Hindlimb muscle (tissue), 1 donor: ENCODE measurements at regions not wholly inside any gene's neighbourhood (a gene's known extent, or its start where the extent isn't known, plus 50 kb on each side); places are given as distances from the start of the nearest gene placed in this dataset.
"Not testable (repeated sequence)": the region's sequence is repeated elsewhere in the genome, so short reads cannot be mapped to it uniquely, and the experiment has no call there.

Source experiments
- DNase-seq: peaks from one replicate; pipeline ENCODE4 v3.0.0-alpha.2; 2013

DNA sequence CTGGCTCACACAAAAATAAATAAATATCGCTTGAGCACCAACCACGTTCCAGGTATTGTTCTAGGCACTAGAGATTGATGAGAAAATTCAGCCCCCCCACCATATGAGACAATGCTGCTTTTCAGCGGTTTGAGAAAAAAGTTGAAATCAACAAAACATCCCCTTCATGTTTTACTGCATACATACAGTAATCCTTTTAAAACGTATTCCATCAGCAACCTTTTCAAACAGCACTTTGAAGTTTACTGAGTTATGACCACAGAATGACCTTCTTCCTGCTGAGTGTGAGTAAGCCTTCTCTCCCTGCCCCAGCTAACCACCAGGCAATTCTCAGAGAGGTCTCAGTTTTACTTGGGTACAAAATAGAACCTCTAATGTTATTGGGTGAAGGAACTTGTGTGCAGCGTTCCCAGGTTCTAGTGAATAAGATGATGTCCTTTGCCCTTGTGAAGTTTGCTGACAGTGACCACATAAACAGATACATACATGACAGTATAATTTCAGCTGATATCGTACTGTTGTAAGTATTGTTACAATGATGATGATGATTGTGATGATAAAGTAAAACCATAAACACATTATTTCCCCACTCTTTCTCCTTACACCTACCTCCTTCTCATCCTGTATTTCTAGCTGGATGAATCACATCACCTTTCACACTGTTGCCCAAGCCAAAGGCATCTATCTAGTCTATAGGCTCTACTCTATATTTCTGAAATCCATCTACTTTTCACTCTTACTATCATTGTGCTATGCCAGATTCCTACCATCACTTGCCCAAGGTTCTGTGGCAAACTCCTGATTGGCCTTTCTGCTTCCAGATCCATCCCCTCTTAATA lies 124.4 kb upstream of the KRR1 start:
- DNase-seq: no peak

DNA sequence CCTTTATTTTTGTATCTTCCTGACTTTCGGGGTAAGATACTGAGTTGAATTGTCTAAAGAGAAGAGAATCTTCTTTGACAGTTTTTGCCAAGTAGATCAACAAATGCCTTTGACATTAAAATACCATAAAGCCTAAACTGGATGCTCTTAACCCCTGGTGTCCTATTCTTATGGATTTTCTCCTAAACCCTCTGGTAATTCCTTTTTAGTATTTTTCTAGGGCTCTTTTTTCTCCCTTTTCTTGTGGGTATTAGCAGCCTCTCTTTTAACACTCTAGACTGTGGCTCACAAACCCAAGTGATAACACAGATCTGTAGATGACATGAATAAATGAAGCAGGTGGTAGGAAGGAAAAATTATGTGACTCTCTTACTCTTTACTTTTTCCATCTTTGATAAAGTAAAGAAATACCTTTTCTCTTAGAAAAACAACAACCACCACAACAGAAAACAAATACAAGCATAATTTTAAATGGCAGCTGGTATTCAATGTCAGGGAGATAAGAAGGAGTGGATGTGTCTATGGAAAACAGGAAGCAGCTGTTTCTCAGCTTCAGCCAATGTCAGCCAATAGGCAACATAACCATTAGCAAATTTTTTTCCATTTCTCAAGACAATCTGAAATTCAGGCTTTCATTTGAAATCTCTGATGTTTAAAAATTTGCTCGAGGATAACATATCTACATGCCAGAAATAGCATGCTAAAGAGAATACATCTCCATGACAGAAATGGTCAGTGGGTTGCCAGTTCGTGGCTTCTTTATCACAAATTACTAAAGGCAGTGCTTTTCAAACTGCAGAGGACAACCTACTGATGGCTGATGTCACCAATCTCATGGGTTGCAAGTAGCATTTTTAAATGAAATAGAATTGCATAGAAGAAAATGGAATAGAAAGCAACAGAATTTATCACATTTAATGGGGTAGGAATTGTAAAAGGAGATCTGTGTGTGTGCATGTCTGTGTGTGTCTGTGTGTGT lies 123.1 kb upstream of the KRR1 start:
- DNase-seq: no peak

DNA sequence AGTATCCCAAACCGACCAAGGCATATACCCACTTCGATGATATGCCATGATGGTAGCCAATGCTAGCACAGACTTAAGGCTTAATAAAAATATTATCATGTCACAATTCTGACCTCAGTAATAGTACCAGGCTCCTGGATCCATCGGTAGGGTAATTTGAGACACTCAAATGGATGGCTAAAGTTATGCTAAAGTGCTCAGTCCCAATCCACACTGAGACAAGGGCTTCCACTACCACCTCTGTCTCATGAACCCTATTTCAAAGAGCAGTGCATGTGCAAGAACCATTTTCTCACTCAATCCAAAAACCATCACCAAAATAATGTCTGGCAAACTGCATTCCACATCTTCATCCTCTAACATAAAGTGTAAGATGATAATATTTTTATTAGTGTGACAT lies 122.4 kb upstream of the KRR1 start:
- DNase-seq: no peak

DNA sequence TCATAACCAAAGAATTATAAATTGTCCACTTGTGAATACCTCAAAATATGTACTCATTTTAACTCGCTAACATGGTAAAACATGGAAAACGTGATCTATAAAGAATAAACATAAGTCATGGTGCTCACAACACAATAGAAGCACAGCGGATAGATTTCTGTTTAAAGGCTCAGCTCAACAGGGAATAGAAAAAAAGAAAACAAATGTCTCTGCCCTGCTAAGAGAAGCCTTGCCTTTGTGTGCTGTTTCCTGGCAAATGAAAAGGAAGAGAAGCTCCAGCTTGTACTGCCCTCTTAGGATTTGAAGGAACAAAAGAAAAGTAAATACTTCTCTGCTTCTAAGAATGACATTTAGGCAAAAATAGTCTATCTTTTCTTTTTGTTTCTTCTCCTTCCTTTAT lies 121.0 kb upstream of the KRR1 start:
- no peak for DNase-seq

DNA sequence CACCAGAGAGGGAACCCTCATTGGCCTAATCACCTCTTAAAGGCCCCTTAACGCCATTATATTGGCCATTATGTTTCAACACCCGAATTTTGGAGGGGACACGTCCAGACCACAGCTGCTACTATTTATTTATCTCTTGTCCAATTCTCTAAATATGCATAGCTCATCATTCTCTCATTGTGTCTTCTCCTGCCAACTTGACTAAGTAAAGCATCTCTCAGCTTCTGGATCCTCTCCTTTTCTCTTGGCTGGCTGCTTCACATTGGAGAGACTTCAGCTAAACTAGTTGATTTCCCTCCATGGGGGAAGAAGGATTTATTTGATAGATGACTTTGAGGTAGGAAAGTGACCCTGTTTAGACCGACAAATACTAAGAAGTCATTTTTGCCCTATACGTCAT lies 120.4 kb upstream of the KRR1 start:
- peak; percentile 49 for DNase-seq

DNA sequence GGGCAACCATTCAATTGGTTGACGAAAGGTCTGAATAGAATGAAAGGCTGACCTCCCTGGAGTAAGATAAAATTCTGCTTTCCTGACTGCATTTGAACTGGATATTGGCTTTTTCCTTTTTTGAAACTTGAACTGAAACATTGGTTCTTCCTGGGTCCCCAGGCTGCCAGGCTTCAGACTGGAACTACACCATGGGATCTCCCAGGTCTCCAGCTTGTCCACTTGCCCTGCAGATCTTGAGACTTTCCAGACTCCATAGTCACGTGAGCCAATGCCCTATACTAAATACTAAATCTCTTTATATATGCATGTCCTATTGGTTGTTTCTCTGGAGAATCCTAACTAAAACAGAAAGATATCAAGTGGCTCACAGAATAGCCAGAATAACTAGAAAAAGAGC lies 118.7 kb upstream of the KRR1 start:
- no peak for DNase-seq

DNA sequence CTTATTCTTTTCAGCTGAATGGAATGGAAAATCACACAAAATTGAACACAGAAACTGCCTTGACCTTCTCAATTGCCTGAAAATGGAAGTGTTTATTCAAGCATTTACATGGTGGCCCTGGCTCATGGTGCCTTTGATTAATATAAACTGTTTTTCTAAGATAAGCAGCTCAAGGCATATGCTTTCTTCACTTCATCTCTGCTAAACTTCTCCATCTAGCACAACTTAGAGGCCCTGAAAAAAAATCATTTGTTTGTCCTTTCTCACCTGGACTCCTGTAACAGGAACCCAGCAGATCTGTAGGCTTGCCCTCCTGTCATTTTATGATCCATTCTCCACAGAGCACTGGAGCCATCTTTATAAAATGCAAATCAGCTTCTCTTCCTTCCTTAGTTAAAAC lies 117.5 kb upstream of the KRR1 start:
- no peak for DNase-seq

DNA sequence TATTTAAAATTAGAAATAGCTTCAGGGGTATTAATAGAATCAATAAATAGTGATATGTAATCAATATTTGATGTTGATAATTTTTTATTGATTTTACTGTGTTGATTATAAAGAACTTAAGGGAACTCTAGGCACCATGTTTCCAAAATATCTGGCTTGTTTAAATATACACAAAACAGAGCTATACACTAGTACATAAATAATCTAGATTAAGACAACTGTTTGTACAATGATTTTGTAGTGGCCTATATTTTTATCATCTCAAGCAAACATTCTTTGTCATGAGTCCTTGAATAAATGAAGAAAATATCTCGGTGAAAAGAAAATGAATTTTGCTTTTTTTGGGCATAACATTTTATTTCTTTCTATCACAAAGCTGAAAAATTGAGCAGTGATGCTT lies 117.1 kb upstream of the KRR1 start:
- DNase-seq: no peak

DNA sequence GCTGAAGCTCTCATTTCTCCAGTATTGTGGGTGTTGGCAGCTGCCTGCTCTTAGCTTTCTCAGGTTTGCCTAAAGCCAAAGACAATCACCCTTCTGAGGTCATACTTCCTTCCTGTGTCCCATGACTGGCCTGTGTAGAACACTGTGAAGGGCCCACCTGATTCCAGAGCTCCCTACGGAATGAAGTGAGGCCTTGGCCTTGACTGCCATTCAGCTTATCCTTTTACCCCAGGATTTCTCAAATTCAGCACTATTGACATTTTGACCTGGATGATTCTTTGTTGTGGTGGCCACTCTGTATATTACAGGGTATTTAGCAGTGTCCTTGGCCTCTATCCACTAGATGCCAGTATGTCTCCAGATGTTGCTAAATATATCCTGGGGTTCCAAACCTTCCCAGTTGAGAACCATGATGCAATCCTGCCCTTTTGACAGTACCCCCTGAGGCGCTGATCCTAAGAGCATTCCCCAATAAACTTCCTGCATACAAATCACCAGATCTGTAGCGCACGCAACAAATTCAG lies 112.3 kb upstream of the KRR1 start:
- DNase-seq: no peak

DNA sequence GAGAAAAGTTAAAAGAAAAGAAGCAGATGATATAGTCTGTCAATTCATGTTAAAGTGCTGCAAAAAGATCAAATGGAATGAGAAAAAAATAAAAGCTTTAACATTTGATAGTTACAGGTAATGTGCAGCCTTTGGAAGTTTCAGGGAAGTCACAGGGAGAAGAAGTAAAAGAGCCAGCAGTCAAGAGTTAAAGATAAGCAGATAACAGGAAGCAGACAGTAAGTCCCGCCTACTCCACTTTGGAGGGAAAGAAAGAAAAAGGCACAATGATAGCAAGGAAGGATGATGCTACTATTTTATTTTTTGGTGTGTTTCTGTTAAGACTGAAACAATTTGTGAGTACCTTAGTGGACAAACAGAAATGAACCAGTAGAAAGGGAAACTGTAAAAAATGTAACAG lies 111.1 kb upstream of the KRR1 start:
- DNase-seq: no peak

DNA sequence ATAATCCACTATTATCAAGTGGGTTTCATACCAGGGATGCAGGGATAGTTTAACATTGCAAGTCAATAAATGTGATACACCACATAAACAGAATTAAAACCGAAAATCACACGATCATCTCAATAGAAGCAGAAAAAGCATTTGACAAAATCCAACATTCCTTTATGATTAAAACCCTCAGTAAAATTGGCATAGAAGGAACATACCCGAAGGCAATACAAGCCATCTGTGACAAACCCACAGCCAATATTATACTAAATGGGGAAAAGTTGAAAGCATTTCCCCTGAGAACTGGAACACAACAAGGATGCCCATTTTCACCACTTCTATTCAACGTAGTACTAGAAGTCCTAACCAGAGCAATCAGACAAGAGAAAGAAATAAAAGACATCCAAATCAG lies 103.0 kb upstream of the KRR1 start:
- DNase-seq: not testable (repeated sequence)

DNA sequence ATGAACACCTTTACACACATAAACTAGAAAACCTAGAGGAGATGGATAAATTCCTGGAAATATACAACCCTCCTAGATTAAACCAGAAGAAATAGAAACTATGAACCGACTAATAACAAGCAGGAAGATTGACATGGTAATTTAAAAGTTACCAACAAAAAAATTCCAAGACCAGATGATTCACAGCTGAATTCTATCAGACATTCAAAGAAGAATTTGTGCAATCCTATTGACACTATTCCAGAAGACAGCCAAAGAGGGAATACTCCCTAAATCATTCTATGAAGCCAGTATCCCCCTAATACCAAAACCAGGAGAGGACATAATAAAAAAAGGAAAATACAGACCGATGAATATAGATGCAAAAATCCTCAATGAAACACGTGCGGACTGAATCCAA lies 102.6 kb upstream of the KRR1 start:
- no peak for DNase-seq

DNA sequence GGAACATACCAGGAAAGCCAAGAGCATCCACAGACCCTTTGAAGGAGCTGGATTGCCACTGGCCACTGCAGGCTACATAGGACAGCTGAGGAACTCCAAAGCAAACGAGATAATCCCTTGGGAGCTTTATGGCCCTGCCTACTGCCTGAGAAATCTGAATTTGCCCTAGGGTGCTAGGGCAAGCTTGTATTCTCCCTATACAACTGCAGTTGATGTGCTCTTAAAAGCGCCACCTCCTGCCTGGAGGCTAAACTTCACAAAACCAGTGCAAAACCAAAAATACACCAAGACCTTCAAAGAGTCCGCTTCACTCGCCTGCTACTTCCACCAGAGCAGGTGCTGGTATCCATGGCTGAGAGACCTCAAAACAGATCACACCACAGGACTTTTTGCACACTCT lies 99.6 kb upstream of the KRR1 start:
- DNase-seq: no peak

DNA sequence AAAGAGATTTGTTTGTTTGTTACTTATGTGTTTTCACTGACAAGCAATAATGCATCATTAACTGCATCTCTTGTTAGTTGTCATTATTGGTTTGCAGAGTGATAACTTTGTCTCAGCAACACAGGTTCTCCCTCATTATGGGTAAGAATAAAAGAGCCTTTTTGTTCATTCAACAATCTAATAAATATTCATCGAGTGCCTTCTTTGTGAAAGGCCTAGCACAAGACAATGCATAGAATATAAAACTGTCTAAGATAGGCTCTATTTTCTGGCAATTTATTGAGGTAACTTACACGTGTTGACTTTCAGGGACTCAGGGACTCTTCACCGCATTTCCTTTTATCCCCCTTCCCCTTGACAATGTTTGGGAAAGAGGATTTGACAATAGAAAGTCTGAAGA lies 95.5 kb upstream of the KRR1 start:
- DNase-seq: no peak

DNA sequence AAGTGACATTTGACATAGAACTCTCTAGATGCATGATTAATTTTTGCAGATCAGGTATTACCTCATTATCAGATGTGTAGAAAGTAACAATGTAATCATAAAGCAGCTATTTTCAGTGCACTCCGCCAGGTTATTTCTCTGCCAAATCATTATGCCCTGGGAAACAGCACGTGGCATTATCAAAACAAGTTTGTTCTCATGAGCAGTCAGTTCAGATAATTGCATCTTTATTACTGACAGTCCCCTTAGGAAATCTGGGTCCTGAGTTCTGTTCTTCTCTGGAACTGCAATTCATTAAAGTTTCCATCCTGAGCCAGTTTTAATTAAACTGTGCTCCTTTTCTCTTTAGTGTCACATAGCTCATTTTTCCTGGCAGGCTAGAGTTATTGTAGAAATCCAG lies 94.7 kb upstream of the KRR1 start:
- no peak for DNase-seq

DNA sequence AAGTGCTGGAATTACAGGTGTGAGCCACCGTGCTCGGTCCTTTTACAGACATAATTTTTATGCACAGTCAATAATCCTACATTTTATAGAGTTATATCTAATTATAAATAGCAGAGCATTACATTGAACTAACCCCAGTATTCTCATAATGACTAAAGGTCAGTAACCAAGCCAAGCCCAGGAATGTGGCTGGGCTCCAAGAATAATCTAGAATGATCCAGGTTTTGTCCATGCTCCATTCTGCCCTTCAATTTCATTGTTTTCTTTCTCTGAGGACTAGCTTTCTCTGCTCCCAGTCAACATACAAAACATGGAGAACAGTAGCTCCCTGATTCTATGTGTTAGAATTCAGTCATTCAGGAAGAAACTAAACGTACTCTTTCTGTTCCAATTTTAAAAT lies 92.1 kb upstream of the KRR1 start:
- no peak for DNase-seq

DNA sequence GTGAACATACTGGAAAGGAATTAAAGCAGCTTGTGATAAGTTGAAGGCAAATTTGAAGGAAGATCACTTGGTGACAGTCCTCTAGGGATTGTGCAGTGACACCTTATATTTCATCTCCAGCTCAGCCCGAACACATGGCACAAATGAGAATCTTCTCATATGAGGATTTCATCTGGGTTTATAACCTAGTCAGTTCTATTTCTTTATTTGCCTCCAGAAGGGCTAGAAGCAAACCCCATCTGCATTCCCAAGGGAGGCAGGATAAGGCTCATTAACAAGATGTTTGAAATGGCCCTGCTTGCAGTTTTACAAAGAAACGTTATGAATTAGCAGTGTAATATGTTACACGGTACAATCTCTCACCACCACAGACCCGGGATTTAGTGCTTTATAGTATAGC lies 90.7 kb upstream of the KRR1 start:
- no peak for DNase-seq

DNA sequence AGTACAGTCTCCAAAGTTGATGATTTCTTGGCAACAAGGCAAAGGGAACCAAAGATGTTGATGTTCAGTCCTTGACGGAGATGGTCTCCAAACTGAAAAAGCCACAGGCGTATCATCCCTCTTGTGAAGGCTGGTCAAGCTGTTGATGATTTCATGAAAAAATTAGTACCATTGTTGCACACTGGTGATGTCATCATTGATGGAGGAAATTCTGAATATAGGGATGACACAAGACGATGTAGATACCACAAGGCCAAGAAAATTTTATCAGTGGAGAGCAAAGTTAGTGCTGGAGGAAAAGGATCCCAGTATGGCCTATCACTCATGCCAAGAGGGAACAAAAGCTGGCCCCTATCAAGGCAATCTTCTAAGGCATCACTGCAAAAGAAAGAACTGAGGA lies 88.7 kb upstream of the KRR1 start:
- DNase-seq: no peak

DNA sequence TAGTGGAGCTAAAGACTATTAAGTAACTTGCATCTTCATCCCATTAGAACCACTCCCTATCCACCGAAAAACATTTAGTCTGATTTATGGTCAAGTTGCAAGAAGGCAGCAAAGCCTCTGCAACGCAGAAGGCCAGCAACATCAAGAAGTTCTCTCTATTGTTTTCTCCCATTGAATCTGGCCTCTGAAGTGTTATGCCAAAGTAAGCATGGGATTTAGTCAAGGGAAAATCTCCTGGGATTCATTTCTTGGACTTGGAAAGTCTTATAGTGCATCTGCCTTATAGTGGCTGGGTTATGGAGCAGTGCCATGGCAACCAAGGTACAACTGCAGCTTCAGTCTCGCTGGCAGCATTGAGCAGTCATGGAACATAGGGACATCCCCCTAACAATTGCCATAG lies 87.7 kb upstream of the KRR1 start:
- DNase-seq: no peak

DNA sequence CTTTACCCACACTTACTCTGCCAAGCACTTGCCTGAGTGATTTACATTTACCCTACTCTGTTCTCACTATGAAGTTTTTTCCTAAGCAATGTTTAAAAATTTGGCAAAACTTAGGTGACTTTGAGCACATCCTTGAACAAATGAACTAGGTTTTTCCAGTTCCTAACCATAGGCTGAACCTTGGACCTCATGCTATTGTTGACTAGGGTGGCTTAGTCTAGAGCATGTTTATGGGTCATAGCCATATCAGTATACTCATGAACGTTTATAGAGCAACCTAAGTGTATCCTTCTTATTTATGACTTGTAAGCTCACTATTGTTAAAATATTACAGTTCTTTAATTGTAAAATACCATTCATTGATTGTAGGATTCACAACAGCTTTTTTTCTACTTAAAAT lies 85.0 kb upstream of the KRR1 start:
- DNase-seq: no peak

DNA sequence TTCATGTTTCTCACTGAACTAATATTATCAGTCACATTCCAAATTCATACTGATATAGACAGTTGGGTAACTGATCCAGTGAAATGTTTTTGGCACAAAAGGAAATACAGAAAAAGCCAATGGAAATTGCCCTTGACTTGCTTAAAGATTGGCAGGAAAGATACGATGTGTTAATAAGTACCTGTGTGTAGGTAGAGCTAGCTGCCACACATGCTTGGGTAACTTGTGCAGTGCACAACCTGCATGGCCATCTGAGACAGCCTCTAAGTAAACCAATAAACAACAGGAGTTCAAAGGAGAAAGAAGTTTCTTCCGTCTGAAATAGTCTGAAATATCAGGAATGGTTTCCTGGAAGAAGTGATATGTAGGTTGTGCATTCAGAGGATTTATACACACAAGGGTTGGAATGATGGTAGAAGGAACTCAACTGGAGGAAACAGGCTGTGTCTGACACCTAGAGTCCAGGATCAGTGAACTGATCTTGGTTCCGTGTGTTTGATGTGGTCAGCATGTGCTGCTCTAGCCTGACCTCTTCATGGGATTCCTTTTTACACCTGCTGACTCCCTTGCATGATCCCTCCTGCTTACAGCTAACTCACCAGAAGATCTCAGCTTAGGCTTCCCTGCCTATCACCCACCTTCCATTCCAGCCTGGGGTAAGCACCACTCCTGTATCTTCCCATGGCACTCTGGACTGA lies 81.4 kb upstream of the KRR1 start:
- DNase-seq: no peak

DNA sequence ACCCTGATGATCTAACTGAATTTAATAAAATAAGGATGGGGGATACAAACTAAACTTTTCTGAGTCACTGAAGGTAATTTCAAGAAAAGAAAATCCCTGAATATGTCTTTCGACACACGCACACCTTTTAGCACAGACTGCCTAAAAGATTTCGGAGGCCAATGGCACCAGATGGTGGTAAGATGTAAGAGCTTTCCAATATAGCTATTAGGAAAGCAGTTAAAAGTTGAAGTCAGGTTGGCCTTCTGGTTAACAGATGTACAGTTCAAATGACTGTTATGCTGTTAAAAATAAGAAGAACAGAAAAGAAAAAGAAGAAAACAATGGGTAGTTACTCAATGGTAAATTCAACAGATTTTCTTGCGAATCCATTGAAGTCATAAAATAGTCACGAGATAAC lies 80.7 kb upstream of the KRR1 start:
- DNase-seq: no peak

DNA sequence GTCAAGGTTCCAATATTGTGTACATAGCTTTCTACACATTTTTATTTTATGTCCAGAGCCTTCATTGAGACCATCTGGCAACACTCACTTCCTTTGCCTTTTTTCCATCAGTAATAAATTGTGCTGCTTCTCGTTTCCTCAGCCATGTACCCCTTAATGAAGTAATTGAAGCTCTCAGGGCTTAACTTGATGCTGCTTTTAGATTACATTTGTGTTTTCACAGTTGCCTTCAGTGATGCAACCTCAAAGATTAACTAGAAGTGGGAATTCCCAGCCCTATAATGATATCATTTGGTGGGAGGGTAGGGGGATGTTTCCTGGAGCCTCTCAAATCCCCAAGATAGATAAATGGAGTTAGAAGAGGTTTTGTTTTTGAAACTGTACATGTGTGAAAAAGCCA lies 80.2 kb upstream of the KRR1 start:
- no peak for DNase-seq
